ENCODE measurements at regions not wholly inside any gene's neighbourhood (a gene's known extent, or its start where the extent isn't known, plus 50 kb on each side); places are given as distances from the start of the nearest gene placed in this dataset.

GRCh38 chr6:128597004-128597403, 76.6 kb upstream of the PTPRK start:
- TF ChIP-seq EZH2 (IDR thresholded peaks at IDR 0.05; ENCODE audit: insufficient read depth, low read length) = no peak
- TF ChIP-seq CTCF (IDR thresholded peaks at IDR 0.05; ENCODE audit: insufficient read depth, low read depth, low read length) = no peak
